ENCODE measurements at regions not wholly inside any gene's neighbourhood (a gene's known extent, or its start where the extent isn't known, plus 50 kb on each side); places are given as distances from the start of the nearest gene placed in this dataset.

DNA sequence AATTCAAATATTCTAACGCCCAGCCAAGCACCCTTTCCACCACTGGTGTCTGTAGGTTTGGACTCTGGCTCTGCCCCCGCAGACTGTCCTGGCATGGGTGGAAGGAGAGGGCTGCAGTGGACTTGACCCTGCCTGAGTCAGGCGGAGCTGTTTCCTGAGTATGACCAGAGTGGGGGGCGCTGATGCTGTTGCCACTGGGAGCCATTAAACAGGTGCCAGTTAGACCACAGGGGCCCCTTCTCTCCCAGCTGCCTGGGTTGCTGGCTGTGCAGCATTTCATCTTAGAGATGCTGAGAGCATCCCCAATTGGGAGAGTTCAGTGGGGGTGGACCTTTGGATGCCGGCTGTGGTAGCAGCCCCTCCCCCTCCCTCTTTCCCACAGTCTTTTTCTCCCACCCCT lies 539.5 kb downstream of the MATN1 start:
- H3K27me3 ChIP-seq (ENCODE audit: control insufficient read depth, extremely low read depth, insufficient read depth, low read length) = peaks cover 5% of the 10 kb centered on the region
- FAIRE-seq (no peak), DNase-seq (ENCODE audit: low read depth, low spot score) (no peak)
- TF ChIP-seq EZH2 (IDR thresholded peaks at IDR 0.05; ENCODE audit: low read length) (no peak), CTCF (optimal IDR thresholded peaks at IDR 0.05 in 1 of 3, IDR thresholded peaks at IDR 0.05 in 1 of 3, conservative IDR thresholded peaks at IDR 0.05 in 1 of 3; ENCODE audit: extremely low read depth in 1 of 3, insufficient read depth in 2 of 3, low read length in 3 of 3) (no peak)
- no peaks in the 10 kb centered on the region for H3K36me3 ChIP-seq (ENCODE audit: control insufficient read depth in 2 of 2, extremely low read depth in 1 of 2, insufficient read depth in 2 of 2, low read length in 2 of 2)
- H3K79me2 ChIP-seq (ENCODE audit: control insufficient read depth, insufficient read depth, low read length) = no peaks in the 10 kb centered on the region
- H3K27ac ChIP-seq (ENCODE audit: control insufficient read depth, insufficient read depth, low read length) = no peak overlapping the region
- no peak overlapping the region for H2AFZ ChIP-seq (ENCODE audit: control insufficient read depth, low read length)
- H3K9me3 ChIP-seq (ENCODE audit: control insufficient read depth, low read depth, low read length) = no peaks in the 10 kb centered on the region
- no peaks in the 10 kb centered on the region for H3K9me1 ChIP-seq (ENCODE audit: control insufficient read depth, extremely low read depth, insufficient read depth, low read length)
- H4K20me1 ChIP-seq (ENCODE audit: control insufficient read depth, extremely low read depth, insufficient read depth, low read length) = no peaks in the 10 kb centered on the region
- H3K4me2 ChIP-seq (ENCODE audit: control insufficient read depth, extremely low read depth, insufficient read depth, low read depth, low read length) = no peak overlapping the region
- H3K4me1 ChIP-seq (ENCODE audit: control insufficient read depth, extremely low read depth, insufficient read depth, low read length) = no peaks in the 10 kb centered on the region
- no peak overlapping the region for H3K9ac ChIP-seq (ENCODE audit: control insufficient read depth, extremely low read depth, insufficient read depth, low read length)
- dilution Hi-C loops (cut with MboI; ENCODE audit: extremely low pct_ligation_motif_present, low sequenced_read_pairs) = no loop called here
- no peak overlapping the region for H3K4me3 ChIP-seq (ENCODE audit: control insufficient read depth in 2 of 3, extremely low read depth in 1 of 3, insufficient read depth in 2 of 3, low read depth in 1 of 3, low read length in 3 of 3)

DNA sequence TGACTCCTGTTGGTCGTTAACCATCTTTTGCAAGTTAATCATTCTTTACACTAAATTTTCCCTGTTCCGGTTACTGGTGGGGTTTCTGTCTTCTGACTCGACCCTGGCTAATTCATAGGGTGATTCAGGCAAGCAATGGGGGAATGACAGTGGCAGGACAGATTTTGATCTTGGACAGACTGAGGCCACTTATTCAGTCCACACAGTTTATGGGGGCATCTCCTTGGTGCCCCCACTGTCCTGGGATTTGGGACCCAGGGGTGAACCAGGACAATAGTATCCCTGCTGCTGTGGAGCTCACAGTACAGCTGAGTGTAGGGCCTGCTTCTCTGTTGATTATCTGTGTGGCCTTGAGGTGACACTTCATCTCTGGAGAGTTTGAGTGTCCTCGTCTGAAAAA lies 540.4 kb downstream of the MATN1 start:
- dilution Hi-C loops (cut with MboI; ENCODE audit: extremely low pct_ligation_motif_present, low sequenced_read_pairs) = no loop called here
- Histone ChIP-seq H3K27ac (ENCODE audit: control insufficient read depth, insufficient read depth, low read length) (no peak overlapping the region), H3K4me2 (ENCODE audit: control insufficient read depth, extremely low read depth, insufficient read depth, low read depth, low read length) (no peak overlapping the region), H3K27me3 (ENCODE audit: control insufficient read depth, extremely low read depth, insufficient read depth, low read length) (peaks cover 5% of the 10 kb centered on the region), H3K4me3 (ENCODE audit: control insufficient read depth in 2 of 3, extremely low read depth in 1 of 3, insufficient read depth in 2 of 3, low read depth in 1 of 3, low read length in 3 of 3) (no peak overlapping the region), H3K9ac (ENCODE audit: control insufficient read depth, extremely low read depth, insufficient read depth, low read length) (no peak overlapping the region), H3K9me1 (ENCODE audit: control insufficient read depth, extremely low read depth, insufficient read depth, low read length) (no peaks in the 10 kb centered on the region), H2AFZ (ENCODE audit: control insufficient read depth, low read length) (no peak overlapping the region), H3K9me3 (ENCODE audit: control insufficient read depth, low read depth, low read length) (no peaks in the 10 kb centered on the region), H3K79me2 (ENCODE audit: control insufficient read depth, insufficient read depth, low read length) (no peaks in the 10 kb centered on the region), H3K36me3 (ENCODE audit: control insufficient read depth in 2 of 2, extremely low read depth in 1 of 2, insufficient read depth in 2 of 2, low read length in 2 of 2) (no peaks in the 10 kb centered on the region), H4K20me1 (ENCODE audit: control insufficient read depth, extremely low read depth, insufficient read depth, low read length) (no peaks in the 10 kb centered on the region), H3K4me1 (ENCODE audit: control insufficient read depth, extremely low read depth, insufficient read depth, low read length) (no peaks in the 10 kb centered on the region)
- DNase-seq (ENCODE audit: low read depth, low spot score) = no peak
- FAIRE-seq = no peak
- no peak for TF ChIP-seq EZH2 (IDR thresholded peaks at IDR 0.05; ENCODE audit: low read length)
- no peak for TF ChIP-seq CTCF (optimal IDR thresholded peaks at IDR 0.05 in 1 of 3, IDR thresholded peaks at IDR 0.05 in 1 of 3, conservative IDR thresholded peaks at IDR 0.05 in 1 of 3; ENCODE audit: extremely low read depth in 1 of 3, insufficient read depth in 2 of 3, low read length in 3 of 3)

All from keratinocyte (primary cell).